ENCODE measurements at regions not wholly inside any gene's neighbourhood (a gene's known extent, or its start where the extent isn't known, plus 50 kb on each side); places are given as distances from the start of the nearest gene placed in this dataset.

GRCh38 chr20:12413116-12413515 lies 495.4 kb downstream of the BTBD3 start:
- ATAC-seq (ENCODE audit: insufficient read depth, low read depth) (no peak), DNase-seq (no peak)
- Histone ChIP-seq H3K9ac (ENCODE audit: low read depth, low read length) (no peak overlapping the region), H3K4me1 (ENCODE audit: insufficient read depth, low read length) (no peaks in the 10 kb centered on the region), H2AFZ (ENCODE audit: low read depth, low read length) (no peak overlapping the region), H3K27ac (ENCODE audit: low read length) (no peak overlapping the region), H3K4me2 (ENCODE audit: insufficient read depth, low read length) (no peak overlapping the region), H3K9me3 (ENCODE audit: insufficient read depth, low read length, severe bottlenecking) (no peaks in the 10 kb centered on the region), H3K79me2 (ENCODE audit: insufficient read depth, low read length) (no peaks in the 10 kb centered on the region), H3K27me3 (ENCODE audit: insufficient read depth, low read length, poor library complexity) (peaks cover 5% of the 10 kb centered on the region), H4K20me1 (ENCODE audit: insufficient read depth, low read length) (no peaks in the 10 kb centered on the region), H3K4me3 (ENCODE audit: low read depth in 1 of 2, low read length in 2 of 2) (no peak overlapping the region), H3K36me3 (ENCODE audit: insufficient read depth, low read length) (no peaks in the 10 kb centered on the region)
- no peak for TF ChIP-seq EZH2 (IDR thresholded peaks at IDR 0.05; ENCODE audit: borderline replicate concordance, low read depth, low read length, severe bottlenecking)
- TF ChIP-seq, protein P1, sequence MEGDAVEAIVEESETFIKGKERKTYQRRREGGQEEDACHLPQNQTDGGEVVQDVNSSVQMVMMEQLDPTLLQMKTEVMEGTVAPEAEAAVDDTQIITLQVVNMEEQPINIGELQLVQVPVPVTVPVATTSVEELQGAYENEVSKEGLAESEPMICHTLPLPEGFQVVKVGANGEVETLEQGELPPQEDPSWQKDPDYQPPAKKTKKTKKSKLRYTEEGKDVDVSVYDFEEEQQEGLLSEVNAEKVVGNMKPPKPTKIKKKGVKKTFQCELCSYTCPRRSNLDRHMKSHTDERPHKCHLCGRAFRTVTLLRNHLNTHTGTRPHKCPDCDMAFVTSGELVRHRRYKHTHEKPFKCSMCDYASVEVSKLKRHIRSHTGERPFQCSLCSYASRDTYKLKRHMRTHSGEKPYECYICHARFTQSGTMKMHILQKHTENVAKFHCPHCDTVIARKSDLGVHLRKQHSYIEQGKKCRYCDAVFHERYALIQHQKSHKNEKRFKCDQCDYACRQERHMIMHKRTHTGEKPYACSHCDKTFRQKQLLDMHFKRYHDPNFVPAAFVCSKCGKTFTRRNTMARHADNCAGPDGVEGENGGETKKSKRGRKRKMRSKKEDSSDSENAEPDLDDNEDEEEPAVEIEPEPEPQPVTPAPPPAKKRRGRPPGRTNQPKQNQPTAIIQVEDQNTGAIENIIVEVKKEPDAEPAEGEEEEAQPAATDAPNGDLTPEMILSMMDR (IDR thresholded peaks at IDR 0.05; ENCODE audit: borderline replicate concordance, extremely low read depth, low read length, poor library complexity, severe bottlenecking), result no peak

DNA sequence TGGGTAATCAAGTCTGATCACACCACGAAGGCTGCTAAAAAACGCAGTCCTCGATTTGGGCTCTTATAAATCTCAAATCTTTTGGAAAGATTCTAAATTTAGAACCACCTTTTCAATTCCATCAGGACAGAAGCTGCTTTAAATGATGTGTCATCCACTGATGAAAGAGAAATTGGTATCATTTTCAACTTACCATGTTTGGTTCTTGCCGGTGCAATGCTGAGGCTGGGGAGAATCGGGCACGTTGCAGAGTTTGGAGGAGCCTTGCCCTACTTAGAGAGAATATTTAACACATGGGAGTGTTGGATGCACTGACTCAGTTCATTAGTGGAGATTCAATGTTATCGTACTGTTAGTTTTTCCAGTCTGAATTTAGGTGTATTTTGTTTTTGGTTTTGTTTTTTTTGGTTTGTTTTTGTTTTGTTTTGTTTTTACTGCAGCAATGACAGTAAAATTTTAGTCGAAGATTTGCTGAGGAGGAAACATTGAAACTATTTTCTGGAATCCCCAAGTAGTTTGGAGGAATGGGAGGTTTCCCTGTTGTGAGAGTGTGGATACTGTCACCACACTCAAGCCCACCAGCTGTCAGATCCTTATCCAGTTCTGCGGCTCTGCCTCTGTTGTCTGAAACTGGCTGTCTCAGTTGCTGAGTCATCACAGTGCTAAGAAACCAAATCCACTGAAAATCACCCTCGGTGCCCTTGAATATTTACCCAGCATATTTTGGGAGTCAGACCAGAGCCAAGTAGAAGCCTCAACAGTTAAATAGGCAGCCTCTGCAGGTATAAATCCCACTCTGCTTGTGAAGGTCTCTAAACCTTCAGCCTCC lies 497.0 kb downstream of the BTBD3 start:
- H3K27me3 ChIP-seq (ENCODE audit: insufficient read depth, low read length, poor library complexity), result peaks cover 5% of the 10 kb centered on the region
- H3K9ac ChIP-seq (ENCODE audit: low read depth, low read length), result no peak overlapping the region
- H3K4me2 ChIP-seq (ENCODE audit: insufficient read depth, low read length), result no peak overlapping the region
- DNase-seq, result no peak
- no peak overlapping the region for H3K27ac ChIP-seq (ENCODE audit: low read length)
- H3K9me3 ChIP-seq (ENCODE audit: insufficient read depth, low read length, severe bottlenecking), result no peaks in the 10 kb centered on the region
- no peaks in the 10 kb centered on the region for H3K36me3 ChIP-seq (ENCODE audit: insufficient read depth, low read length)
- ATAC-seq (ENCODE audit: insufficient read depth, low read depth), result no peak
- no peaks in the 10 kb centered on the region for H3K79me2 ChIP-seq (ENCODE audit: insufficient read depth, low read length)
- H4K20me1 ChIP-seq (ENCODE audit: insufficient read depth, low read length), result no peaks in the 10 kb centered on the region
- TF ChIP-seq EZH2 (IDR thresholded peaks at IDR 0.05; ENCODE audit: borderline replicate concordance, low read depth, low read length, severe bottlenecking), result no peak
- no peaks in the 10 kb centered on the region for H3K4me1 ChIP-seq (ENCODE audit: insufficient read depth, low read length)
- no peak overlapping the region for H3K4me3 ChIP-seq (ENCODE audit: low read depth in 1 of 2, low read length in 2 of 2)
- no peak overlapping the region for H2AFZ ChIP-seq (ENCODE audit: low read depth, low read length)

DNA sequence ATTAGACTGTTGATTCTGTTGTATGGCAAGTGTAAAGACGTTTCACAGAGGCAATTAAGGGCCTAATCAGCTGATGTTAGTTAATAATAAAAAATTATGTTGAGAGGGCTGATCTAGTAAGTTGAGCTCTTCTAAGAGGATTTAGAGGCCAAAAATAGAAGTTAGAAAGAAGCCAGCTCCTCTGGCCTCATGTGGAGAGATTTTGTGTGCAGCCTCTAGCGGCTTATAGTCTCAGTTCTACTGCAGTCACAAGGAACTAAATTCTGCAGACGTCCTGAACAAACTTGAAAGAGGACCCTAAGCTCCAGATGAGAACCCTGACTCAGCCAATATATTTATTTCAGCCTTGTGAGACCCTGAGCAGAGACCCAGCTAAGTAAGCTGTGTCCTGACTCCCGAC lies 498.6 kb downstream of the BTBD3 start:
- Histone ChIP-seq H3K27ac (ENCODE audit: low read length) (no peak overlapping the region), H3K27me3 (ENCODE audit: insufficient read depth, low read length, poor library complexity) (peaks cover 5% of the 10 kb centered on the region), H3K79me2 (ENCODE audit: insufficient read depth, low read length) (no peaks in the 10 kb centered on the region), H3K4me2 (ENCODE audit: insufficient read depth, low read length) (no peak overlapping the region), H3K4me3 (ENCODE audit: low read depth in 1 of 2, low read length in 2 of 2) (no peak overlapping the region), H3K9ac (ENCODE audit: low read depth, low read length) (no peak overlapping the region), H3K9me3 (ENCODE audit: insufficient read depth, low read length, severe bottlenecking) (no peaks in the 10 kb centered on the region), H3K4me1 (ENCODE audit: insufficient read depth, low read length) (no peaks in the 10 kb centered on the region), H2AFZ (ENCODE audit: low read depth, low read length) (no peak overlapping the region), H3K36me3 (ENCODE audit: insufficient read depth, low read length) (no peaks in the 10 kb centered on the region), H4K20me1 (ENCODE audit: insufficient read depth, low read length) (no peaks in the 10 kb centered on the region)
- no peak for TF ChIP-seq EZH2 (IDR thresholded peaks at IDR 0.05; ENCODE audit: borderline replicate concordance, low read depth, low read length, severe bottlenecking)
- TF ChIP-seq, protein P1 (IDR thresholded peaks at IDR 0.05; ENCODE audit: borderline replicate concordance, extremely low read depth, low read length, poor library complexity, severe bottlenecking), result no peak
- DNase-seq (no peak), ATAC-seq (ENCODE audit: insufficient read depth, low read depth) (no peak)

- Histone ChIP-seq H4K20me1 (ENCODE audit: insufficient read depth, low read length) (no peaks in the 10 kb centered on the region), H3K4me2 (ENCODE audit: insufficient read depth, low read length) (no peak overlapping the region), H3K4me3 (ENCODE audit: low read depth in 1 of 2, low read length in 2 of 2) (no peak overlapping the region), H3K79me2 (ENCODE audit: insufficient read depth, low read length) (no peaks in the 10 kb centered on the region), H3K27ac (ENCODE audit: low read length) (no peak overlapping the region), H3K4me1 (ENCODE audit: insufficient read depth, low read length) (no peaks in the 10 kb centered on the region), H3K9me3 (ENCODE audit: insufficient read depth, low read length, severe bottlenecking) (no peaks in the 10 kb centered on the region), H2AFZ (ENCODE audit: low read depth, low read length) (no peak overlapping the region), H3K36me3 (ENCODE audit: insufficient read depth, low read length) (no peaks in the 10 kb centered on the region), H3K27me3 (ENCODE audit: insufficient read depth, low read length, poor library complexity) (no peaks in the 10 kb centered on the region), H3K9ac (ENCODE audit: low read depth, low read length) (no peak overlapping the region)
- ATAC-seq (ENCODE audit: insufficient read depth, low read depth) (no peak), DNase-seq (no peak)
- TF ChIP-seq EZH2 (IDR thresholded peaks at IDR 0.05; ENCODE audit: borderline replicate concordance, low read depth, low read length, severe bottlenecking), result no peak
- TF ChIP-seq, protein P1 (IDR thresholded peaks at IDR 0.05; ENCODE audit: borderline replicate concordance, extremely low read depth, low read length, poor library complexity, severe bottlenecking), result no peak
Measured at GRCh38 chr20:12433724-12434123, 516.0 kb downstream of the BTBD3 start.
